Activated naive CD8-positive, alpha-beta T cell treated with anti-CD3 and anti-CD28 coated beads for 36 hours (primary cell): ENCODE measurements at regions not wholly inside any gene's neighbourhood (a gene's known extent, or its start where the extent isn't known, plus 50 kb on each side); places are given as distances from the start of the nearest gene placed in this dataset.
"Not testable (repeated sequence)": the region's sequence is repeated elsewhere in the genome, so short reads cannot be mapped to it uniquely, and the experiment has no call there.

Source experiments
- DNase-seq: peaks from one replicate; pipeline ENCODE4 v3.0.0; 2021
- H3K27ac Mint-ChIP-seq: one replicate; pipeline ENCODE4 v1.8.0; 2022; ENCODE audit warnings: mild to moderate bottlenecking, moderate library complexity, mixed read lengths
- H3K27me3 Mint-ChIP-seq: one replicate; pipeline ENCODE4 v1.8.0; 2022; ENCODE audit warnings: mild to moderate bottlenecking, mixed read lengths
- H3K36me3 Mint-ChIP-seq: one replicate; pipeline ENCODE4 v1.8.0; 2021; ENCODE audit warnings: mild to moderate bottlenecking, mixed read lengths
- H3K4me1 Mint-ChIP-seq: one replicate; pipeline ENCODE4 v1.8.0; 2021; ENCODE audit warnings: mixed read lengths
- H3K4me3 Mint-ChIP-seq: one replicate; pipeline ENCODE4 v1.8.0; 2022; ENCODE audit warnings: mild to moderate bottlenecking, moderate library complexity, mixed read lengths
- H3K9me3 Mint-ChIP-seq: one replicate; pipeline ENCODE4 v1.8.0; 2022; ENCODE audit warnings: mixed read lengths

DNA sequence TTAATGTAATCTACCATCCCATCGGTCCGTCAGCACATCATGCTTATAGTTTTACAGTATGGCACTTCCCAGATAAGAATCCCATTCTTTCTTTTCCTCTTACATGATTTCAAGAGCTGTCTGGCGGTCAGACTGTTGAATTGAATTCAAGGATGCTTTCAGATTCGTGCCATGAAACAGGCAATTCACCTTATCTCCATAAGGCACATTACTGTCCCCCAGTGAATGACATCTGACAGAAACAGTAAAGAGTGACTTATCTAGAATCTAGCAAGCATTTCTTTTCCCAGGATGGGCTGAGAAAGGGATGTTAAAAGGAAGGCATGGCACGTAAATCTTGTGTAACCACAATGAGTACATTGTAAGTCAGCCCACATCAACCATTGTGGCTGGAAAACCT lies 61.1 kb upstream of the SEM1 start:
- no peak for DNase-seq
- Mint-ChIP-seq H3K27ac (no peak overlapping the region), H3K4me3 (no peak overlapping the region), H3K36me3 (no peaks in the 10 kb centered on the region), H3K27me3 (peaks cover 33% of the 10 kb centered on the region), H3K4me1 (no peaks in the 10 kb centered on the region), H3K9me3 (no peaks in the 10 kb centered on the region)

DNA sequence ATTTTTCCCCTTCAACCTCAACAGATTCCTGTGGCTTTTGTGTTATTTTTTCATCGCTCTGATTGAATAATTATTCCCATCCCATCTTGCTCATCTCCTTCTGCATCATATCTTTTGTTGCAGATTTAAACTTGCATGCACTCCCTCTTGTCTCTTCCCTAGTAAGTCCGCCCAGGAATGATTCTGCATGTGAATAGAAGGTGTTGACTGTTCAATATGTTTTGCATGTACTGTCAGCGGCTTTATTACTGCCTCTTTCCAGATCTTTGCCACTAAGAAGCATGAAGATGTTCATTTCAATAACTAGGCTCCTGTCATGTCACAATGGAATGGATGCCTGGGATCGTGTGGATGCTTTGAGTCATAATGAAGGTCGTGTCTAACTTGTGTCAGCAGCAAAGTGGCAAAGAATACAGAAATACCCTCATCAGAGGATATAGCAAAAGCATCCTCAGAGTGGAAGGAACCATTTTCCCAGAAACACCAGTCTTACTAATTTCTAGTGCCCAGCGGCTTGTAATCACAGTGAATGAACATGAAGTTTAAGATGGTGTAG lies 62.6 kb upstream of the SEM1 start:
- no peaks in the 10 kb centered on the region for H3K9me3 Mint-ChIP-seq
- no peaks in the 10 kb centered on the region for H3K4me1 Mint-ChIP-seq
- no peaks in the 10 kb centered on the region for H3K36me3 Mint-ChIP-seq
- peaks cover 33% of the 10 kb centered on the region for H3K27me3 Mint-ChIP-seq
- H3K27ac Mint-ChIP-seq = no peak overlapping the region
- DNase-seq = no peak
- H3K4me3 Mint-ChIP-seq = no peak overlapping the region

DNA sequence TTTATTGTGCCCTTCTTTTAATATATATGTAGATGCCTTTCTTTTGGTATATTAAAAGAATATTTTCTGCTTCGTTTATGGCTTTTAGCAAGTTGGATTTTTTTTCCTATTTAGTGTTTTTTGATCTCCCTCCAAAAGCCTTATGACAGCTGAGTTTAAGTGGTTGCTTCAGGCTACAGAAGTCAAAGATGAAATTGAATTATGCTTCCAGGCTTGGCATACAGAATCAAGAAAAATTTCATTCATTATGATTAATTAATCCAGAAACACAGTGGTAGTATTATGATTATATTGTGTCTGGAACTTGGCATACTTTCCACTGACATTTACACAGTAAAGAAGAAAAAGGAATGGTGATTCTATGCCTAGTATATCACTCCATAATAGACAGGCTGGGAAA lies 63.8 kb upstream of the SEM1 start:
- Mint-ChIP-seq H3K4me1 (no peaks in the 10 kb centered on the region), H3K27ac (no peak overlapping the region), H3K36me3 (no peaks in the 10 kb centered on the region), H3K9me3 (no peaks in the 10 kb centered on the region), H3K27me3 (peaks cover 34% of the 10 kb centered on the region), H3K4me3 (no peak overlapping the region)
- DNase-seq = no peak

DNA sequence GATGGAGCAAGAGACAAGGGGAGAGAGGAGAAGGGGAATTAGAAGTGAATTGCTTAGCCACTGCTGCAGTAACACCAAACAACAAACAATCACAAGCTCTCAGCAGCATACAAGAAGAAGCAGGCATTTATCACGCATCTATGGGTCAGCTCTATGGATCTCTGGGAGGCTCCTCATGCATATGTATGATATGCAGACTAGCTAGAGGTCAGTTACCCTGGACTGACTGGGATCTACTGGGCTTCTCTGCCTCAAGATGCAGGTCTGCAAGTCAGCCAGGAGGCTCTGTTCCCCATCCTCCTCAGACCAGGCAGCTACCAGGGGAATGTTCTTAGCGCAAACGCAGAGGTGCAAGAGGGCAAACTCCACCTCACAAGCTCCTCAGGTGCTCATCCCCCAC lies 64.7 kb upstream of the SEM1 start:
- DNase-seq = no peak
- H3K4me3 Mint-ChIP-seq = no peak overlapping the region
- no peaks in the 10 kb centered on the region for H3K36me3 Mint-ChIP-seq
- no peaks in the 10 kb centered on the region for H3K9me3 Mint-ChIP-seq
- H3K27me3 Mint-ChIP-seq = peaks cover 34% of the 10 kb centered on the region
- H3K27ac Mint-ChIP-seq = no peak overlapping the region
- H3K4me1 Mint-ChIP-seq = no peaks in the 10 kb centered on the region

DNA sequence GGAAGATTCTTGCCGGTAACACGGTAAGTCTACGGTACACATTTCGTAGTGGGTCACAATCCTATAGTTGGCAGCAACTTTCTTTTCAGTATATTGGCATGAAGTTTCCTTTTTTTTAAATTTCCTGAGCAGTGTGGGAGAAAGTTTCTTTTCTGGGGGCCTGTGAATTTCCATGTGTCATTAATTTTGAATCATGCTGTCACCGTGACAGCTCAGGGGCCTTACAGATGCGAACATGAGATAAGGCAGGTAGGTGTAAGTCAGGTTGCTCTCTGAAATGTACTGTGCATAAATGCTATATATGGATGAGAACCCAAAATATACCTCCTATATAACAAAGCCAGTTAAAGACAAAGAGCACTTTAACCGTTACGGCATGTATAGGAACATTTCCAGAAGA lies 65.4 kb upstream of the SEM1 start:
- H3K36me3 Mint-ChIP-seq = no peaks in the 10 kb centered on the region
- H3K4me1 Mint-ChIP-seq = no peaks in the 10 kb centered on the region
- DNase-seq = no peak
- H3K27ac Mint-ChIP-seq = no peak overlapping the region
- no peak overlapping the region for H3K4me3 Mint-ChIP-seq
- H3K9me3 Mint-ChIP-seq = no peaks in the 10 kb centered on the region
- peaks cover 34% of the 10 kb centered on the region for H3K27me3 Mint-ChIP-seq

GRCh38 chr7:96778263-96778662 lies 68.6 kb upstream of the SEM1 start:
- no peak overlapping the region for H3K4me3 Mint-ChIP-seq
- H3K27me3 Mint-ChIP-seq = peaks cover 25% of the 10 kb centered on the region
- H3K9me3 Mint-ChIP-seq = no peaks in the 10 kb centered on the region
- peaks cover 5% of the 10 kb centered on the region for H3K4me1 Mint-ChIP-seq
- H3K36me3 Mint-ChIP-seq = no peaks in the 10 kb centered on the region
- H3K27ac Mint-ChIP-seq = no peak overlapping the region
- DNase-seq = no peak

DNA sequence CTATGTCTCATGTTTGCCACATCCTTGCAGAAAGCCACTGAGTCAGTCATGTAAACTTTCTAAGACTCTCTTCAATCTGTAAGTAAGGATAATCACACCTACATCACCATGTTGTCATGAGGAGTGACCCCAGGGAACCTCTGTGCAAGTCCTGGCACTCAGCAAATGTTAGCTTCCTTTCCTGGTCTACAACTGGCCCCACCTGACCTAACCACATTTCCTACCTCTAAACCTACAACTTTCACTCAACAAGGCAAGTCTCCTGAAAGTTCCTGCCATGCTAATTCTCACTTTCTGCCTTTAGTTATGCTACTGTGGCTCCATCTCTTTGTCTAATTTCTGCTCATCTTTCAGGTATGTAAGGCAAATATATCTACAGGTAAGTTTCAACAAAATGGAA lies 72.3 kb upstream of the SEM1 start:
- Mint-ChIP-seq H3K27ac (no peak overlapping the region), H3K9me3 (no peaks in the 10 kb centered on the region), H3K27me3 (peaks cover 9% of the 10 kb centered on the region), H3K4me1 (peaks cover 5% of the 10 kb centered on the region), H3K36me3 (no peaks in the 10 kb centered on the region), H3K4me3 (no peak overlapping the region)
- DNase-seq = no peak

DNA sequence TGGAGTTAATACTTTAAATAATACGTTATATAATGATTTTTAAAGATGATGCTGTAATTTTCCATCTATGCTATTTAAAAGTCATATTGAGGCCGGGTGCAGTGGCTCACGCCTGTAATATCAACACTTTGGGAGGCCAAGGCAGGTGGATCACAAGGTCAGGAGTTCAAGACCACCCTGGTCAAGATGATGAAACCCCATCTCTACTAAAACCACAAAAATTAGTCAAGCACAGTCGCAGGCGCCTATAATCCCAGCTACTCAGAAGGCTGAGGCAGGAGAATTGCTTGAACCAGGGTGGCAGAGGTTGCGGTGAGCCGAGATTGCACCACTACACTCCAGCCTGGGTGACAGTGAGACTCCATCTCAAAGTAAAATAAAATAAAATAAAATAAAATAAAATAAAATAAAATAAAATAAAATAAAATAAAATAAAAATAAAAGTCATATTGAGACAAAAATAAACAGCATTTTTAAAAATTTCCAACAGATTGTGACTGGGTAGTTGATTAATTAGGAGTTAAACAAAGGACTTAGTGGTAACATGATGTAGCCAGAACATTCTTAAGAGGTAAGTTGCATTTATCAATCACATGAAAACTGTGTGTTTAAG lies 73.1 kb upstream of the SEM1 start:
- H3K36me3 Mint-ChIP-seq, H3K9me3 Mint-ChIP-seq, H3K4me3 Mint-ChIP-seq, H3K27me3 Mint-ChIP-seq, H3K27ac Mint-ChIP-seq, H3K4me1 Mint-ChIP-seq, DNase-seq: not testable (repeated sequence)

GRCh38 chr7:96784597-96784996 lies 75.0 kb upstream of the SEM1 start:
- DNase-seq = no peak
- H3K27ac Mint-ChIP-seq = no peak overlapping the region
- no peaks in the 10 kb centered on the region for H3K36me3 Mint-ChIP-seq
- H3K4me1 Mint-ChIP-seq = peaks cover 5% of the 10 kb centered on the region
- no peaks in the 10 kb centered on the region for H3K9me3 Mint-ChIP-seq
- H3K27me3 Mint-ChIP-seq = peaks cover 4% of the 10 kb centered on the region
- no peak overlapping the region for H3K4me3 Mint-ChIP-seq

DNA sequence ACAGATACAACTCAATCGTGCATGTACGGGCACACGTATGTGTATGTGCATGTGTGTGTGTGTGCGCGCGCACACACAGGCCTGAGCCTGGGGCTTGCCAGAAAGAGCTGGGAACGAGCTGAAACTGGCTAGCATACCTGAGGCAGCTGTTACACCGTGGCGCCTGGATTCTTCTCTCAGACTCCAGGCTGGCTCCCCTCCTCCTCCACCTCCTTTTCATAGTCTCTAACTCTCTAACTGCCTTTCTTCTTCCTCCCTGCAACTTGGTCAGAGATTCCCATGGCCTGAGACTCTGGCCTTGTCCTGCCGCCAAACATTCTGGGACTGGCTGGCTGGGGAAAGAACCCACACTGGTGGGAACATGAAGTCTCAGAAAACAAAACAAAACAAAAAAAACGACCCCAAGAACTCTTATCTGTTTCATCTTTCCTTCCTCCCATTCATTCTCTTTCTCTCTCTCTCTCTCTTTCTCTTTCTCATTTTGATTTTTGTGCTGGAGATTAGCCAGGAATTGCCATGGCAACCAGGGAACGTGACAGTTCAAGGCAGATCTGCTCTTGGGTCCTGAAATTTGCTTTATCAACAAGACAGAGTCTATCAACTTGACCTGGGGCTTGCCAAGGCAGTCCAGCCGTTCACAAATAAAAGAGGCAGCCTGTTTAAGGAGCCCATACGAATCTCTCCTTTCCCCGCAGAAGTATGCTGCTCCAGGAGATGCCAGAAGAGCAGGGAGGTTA lies 76.8 kb upstream of the SEM1 start:
- peaks cover 4% of the 10 kb centered on the region for H3K27me3 Mint-ChIP-seq
- H3K4me1 Mint-ChIP-seq = peaks cover 5% of the 10 kb centered on the region
- DNase-seq = no peak
- H3K27ac Mint-ChIP-seq = no peak overlapping the region
- H3K9me3 Mint-ChIP-seq = no peaks in the 10 kb centered on the region
- no peak overlapping the region for H3K4me3 Mint-ChIP-seq
- H3K36me3 Mint-ChIP-seq = no peaks in the 10 kb centered on the region

GRCh38 chr7:96786998-96787395 lies 77.4 kb upstream of the SEM1 start:
- H3K4me3 Mint-ChIP-seq = no peak overlapping the region
- H3K27ac Mint-ChIP-seq = no peak overlapping the region
- DNase-seq = no peak
- H3K36me3 Mint-ChIP-seq = no peaks in the 10 kb centered on the region
- H3K27me3 Mint-ChIP-seq = peaks cover 9% of the 10 kb centered on the region
- peaks cover 2% of the 10 kb centered on the region for H3K4me1 Mint-ChIP-seq
- H3K9me3 Mint-ChIP-seq = no peaks in the 10 kb centered on the region

- H3K27me3 Mint-ChIP-seq = peaks cover 16% of the 10 kb centered on the region
- no peak overlapping the region for H3K27ac Mint-ChIP-seq
- no peaks in the 10 kb centered on the region for H3K9me3 Mint-ChIP-seq
- no peaks in the 10 kb centered on the region for H3K36me3 Mint-ChIP-seq
- H3K4me3 Mint-ChIP-seq = no peak overlapping the region
- no peaks in the 10 kb centered on the region for H3K4me1 Mint-ChIP-seq
- no peak for DNase-seq
Observed at GRCh38 chr7:96789914-96790313, 80.3 kb upstream of the SEM1 start.

DNA sequence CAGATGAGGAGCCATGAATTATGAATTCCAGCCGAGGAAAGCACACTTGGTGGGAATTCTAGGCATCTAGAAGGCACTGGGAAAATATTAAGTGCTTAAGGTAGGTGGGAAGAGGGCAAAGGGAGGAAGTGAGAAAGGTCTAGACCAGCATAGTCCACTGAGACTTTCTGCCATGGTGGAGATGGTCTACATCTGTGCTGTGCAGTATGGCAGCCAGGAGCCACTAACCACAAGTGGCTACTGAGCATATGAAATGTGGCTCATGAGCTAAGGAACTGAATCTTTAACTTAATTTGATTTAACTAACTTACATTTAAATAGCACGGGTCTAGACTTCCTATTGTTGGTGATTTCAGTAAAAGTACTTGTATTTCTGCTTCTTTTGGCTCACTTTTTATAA lies 82.5 kb upstream of the SEM1 start:
- no peaks in the 10 kb centered on the region for H3K36me3 Mint-ChIP-seq
- H3K27me3 Mint-ChIP-seq = peaks cover 12% of the 10 kb centered on the region
- H3K4me1 Mint-ChIP-seq = no peaks in the 10 kb centered on the region
- H3K9me3 Mint-ChIP-seq = no peaks in the 10 kb centered on the region
- H3K4me3 Mint-ChIP-seq = no peak overlapping the region
- no peak for DNase-seq
- no peak overlapping the region for H3K27ac Mint-ChIP-seq

- no peaks in the 10 kb centered on the region for H3K4me1 Mint-ChIP-seq
- no peak overlapping the region for H3K4me3 Mint-ChIP-seq
- no peak for DNase-seq
- peaks cover 17% of the 10 kb centered on the region for H3K27me3 Mint-ChIP-seq
- no peaks in the 10 kb centered on the region for H3K36me3 Mint-ChIP-seq
- H3K9me3 Mint-ChIP-seq = no peaks in the 10 kb centered on the region
- H3K27ac Mint-ChIP-seq = no peak overlapping the region
Observed at GRCh38 chr7:96794063-96794462, 84.4 kb upstream of the SEM1 start.

GRCh38 chr7:96800122-96800521 lies 90.5 kb upstream of the SEM1 start:
- no peaks in the 10 kb centered on the region for H3K4me1 Mint-ChIP-seq
- no peaks in the 10 kb centered on the region for H3K9me3 Mint-ChIP-seq
- no peaks in the 10 kb centered on the region for H3K36me3 Mint-ChIP-seq
- H3K4me3 Mint-ChIP-seq = no peak overlapping the region
- DNase-seq = no peak
- H3K27ac Mint-ChIP-seq = no peak overlapping the region
- peaks cover 41% of the 10 kb centered on the region for H3K27me3 Mint-ChIP-seq

DNA sequence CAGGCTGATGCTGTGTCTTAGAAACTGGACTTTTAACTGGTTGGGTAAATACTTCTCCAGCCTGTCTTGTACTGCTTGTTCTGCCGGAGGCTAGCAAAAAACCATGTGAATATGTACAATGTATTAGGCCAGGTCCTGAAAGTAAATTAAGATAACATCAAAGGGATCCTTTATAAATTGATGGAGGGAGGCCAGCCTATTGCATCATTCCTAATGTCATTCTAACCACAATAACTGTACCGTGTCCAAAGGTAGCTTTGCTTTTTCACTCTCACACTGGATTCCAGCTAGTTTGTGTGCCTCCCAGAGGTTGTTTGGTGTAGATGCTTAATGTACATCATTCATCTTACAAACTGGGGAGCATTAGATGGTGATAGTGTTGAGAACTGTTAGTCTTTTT lies 91.2 kb upstream of the SEM1 start:
- Mint-ChIP-seq H3K4me3 (no peak overlapping the region), H3K9me3 (no peaks in the 10 kb centered on the region), H3K36me3 (no peaks in the 10 kb centered on the region), H3K4me1 (no peaks in the 10 kb centered on the region), H3K27ac (no peak overlapping the region), H3K27me3 (peaks cover 48% of the 10 kb centered on the region)
- no peak for DNase-seq
